ENCODE measurements at regions not wholly inside any gene's neighbourhood (a gene's known extent, or its start where the extent isn't known, plus 50 kb on each side); places are given as distances from the start of the nearest gene placed in this dataset.
A peak's percentile ranks its signal among the peaks of the same experiment; 100 is the strongest.

- no peak for DNase-seq (ENCODE audit: low read depth, low spot score)
- ChIA-PET CTCF (no interaction called here), POLR2A (interaction anchor here (0.8 kb wide), 1 partner anchor 15 kb away, joined by 3 read pairs; no protein-coding TSS in a partner anchor)
- TF ChIP-seq, protein P1, sequence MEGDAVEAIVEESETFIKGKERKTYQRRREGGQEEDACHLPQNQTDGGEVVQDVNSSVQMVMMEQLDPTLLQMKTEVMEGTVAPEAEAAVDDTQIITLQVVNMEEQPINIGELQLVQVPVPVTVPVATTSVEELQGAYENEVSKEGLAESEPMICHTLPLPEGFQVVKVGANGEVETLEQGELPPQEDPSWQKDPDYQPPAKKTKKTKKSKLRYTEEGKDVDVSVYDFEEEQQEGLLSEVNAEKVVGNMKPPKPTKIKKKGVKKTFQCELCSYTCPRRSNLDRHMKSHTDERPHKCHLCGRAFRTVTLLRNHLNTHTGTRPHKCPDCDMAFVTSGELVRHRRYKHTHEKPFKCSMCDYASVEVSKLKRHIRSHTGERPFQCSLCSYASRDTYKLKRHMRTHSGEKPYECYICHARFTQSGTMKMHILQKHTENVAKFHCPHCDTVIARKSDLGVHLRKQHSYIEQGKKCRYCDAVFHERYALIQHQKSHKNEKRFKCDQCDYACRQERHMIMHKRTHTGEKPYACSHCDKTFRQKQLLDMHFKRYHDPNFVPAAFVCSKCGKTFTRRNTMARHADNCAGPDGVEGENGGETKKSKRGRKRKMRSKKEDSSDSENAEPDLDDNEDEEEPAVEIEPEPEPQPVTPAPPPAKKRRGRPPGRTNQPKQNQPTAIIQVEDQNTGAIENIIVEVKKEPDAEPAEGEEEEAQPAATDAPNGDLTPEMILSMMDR (IDR thresholded peaks at IDR 0.05; ENCODE audit: insufficient read depth, low read length, missing control alignments) = no peak
- H3K4me3 ChIP-seq (ENCODE audit: low read depth, low read length) = no peak overlapping the region
Measured at GRCh38 chr20:51862796-51863195, 60.5 kb upstream of the SALL4 start.

DNA sequence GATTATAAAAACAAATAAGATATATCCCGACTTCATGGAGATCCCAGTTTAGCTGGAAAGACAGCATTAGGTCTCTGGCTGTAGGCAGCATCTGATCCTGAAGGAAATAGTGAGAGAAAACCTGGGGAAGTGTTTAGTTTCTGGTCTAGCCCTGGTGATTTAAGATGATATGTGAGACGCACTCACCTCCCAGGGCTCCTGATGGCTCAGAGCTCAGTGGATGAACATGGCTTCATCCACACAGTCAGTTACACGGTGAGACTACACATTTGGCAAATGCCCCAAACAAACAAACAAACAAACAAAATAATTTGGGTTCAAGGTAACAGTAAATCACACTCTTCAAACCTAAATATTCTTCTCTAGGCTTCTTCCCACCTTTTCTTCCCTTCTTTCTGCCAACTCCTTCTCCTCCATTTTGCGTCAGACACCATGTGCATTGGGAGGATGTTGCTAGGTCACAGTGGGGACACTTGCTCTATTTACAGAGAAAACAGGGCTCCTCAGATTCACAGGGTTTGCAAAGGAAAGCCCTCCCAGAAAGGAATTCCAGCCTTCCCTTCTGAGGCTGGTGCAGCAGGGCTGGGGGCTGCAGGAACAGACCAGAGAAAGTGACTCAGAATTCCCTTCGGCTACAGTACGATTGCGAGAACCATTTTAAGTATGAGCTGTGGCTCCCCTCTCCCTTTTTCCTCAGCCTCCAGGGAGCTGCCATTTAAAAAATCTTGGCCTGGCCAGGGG lies 59.6 kb upstream of the SALL4 start:
- TF ChIP-seq, protein P1 (IDR thresholded peaks at IDR 0.05; ENCODE audit: insufficient read depth, low read length, missing control alignments) = no peak
- CTCF ChIA-PET = interaction anchor here (0.7 kb wide), 1 partner anchor 61 kb away, joined by 4 read pairs; no protein-coding TSS in a partner anchor
- POLR2A ChIA-PET = interaction anchor here (0.8 kb wide), 1 partner anchor 14 kb away, joined by 3 read pairs; no protein-coding TSS in a partner anchor
- H3K4me3 ChIP-seq (ENCODE audit: low read depth, low read length) = peak overlapping the region; percentile 1; the same call in 1 of the 2 replicates
- no peak for DNase-seq (ENCODE audit: low read depth, low spot score)

DNA sequence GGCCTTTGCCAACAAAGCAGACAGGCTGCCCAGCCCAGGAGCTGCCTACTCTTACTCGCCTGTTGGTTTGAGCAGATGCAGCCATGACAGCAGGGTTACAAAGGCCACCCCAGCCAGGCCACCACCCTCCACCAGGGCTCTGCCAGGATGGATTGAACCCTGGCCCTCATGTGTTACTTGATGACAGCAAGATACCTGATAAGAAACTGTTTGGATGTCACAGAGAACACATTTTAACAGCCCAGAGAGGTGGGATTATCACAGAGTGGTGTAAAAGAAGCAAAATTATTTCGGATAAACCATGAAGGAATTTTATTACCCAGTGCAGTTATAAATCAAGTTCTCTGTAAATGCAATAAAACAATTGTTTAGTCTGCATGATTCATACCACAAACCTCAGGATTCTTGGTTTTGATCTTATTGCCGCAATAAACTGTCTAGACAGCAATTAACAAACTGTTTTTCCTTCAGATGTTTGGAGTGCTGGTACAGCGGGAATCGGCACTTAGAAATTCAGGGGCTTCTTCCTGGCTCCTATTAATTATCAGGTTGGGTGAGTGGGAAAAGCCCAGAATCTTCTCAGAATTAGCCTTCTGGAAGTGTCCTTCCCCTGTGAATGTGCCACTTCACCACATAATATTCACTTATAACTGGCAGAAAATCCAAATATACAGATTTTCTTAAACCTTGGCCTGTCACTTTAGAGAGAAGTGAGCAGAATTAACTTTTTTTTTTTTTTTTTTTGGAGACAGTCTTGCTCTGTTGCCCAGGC lies 58.0 kb upstream of the SALL4 start:
- DNase-seq (ENCODE audit: low read depth, low spot score) = no peak
- H3K4me3 ChIP-seq (ENCODE audit: low read depth, low read length) = no peak overlapping the region
- POLR2A ChIA-PET = no interaction called here
- TF ChIP-seq, protein P1 (IDR thresholded peaks at IDR 0.05; ENCODE audit: insufficient read depth, low read length, missing control alignments) = no peak
- CTCF ChIA-PET = no interaction called here

- POLR2A ChIA-PET = no interaction called here
- TF ChIP-seq, protein P1 (IDR thresholded peaks at IDR 0.05; ENCODE audit: insufficient read depth, low read length, missing control alignments) = no peak
- no peak overlapping the region for H3K4me3 ChIP-seq (ENCODE audit: low read depth, low read length)
- no peak for DNase-seq (ENCODE audit: low read depth, low spot score)
- CTCF ChIA-PET = no interaction called here
Measured at GRCh38 chr20:51856432-51856831, 54.1 kb upstream of the SALL4 start.

DNA sequence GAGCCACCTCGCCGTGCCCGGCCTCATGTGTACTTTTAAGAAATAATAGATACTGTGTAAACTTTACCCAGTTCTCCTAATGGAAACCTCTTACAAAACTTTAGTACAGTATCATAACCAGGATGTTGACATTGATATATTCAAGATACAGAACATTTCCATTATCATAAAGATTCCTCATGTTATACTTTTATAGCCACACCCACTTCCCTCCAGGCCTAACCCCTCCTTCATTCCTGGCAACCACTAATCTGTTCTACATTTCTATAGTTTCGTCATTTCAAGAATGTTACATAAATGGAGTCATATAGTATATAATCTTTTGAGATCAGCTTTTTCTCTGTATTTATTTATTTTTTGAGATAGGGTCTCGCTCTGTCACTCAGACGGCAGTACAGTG lies 52.6 kb upstream of the SALL4 start:
- ChIA-PET CTCF (no interaction called here), POLR2A (no interaction called here)
- TF ChIP-seq, protein P1 (IDR thresholded peaks at IDR 0.05; ENCODE audit: insufficient read depth, low read length, missing control alignments) = no peak
- H3K4me3 ChIP-seq (ENCODE audit: low read depth, low read length) = no peak overlapping the region
- no peak for DNase-seq (ENCODE audit: low read depth, low spot score)
